ENCODE measurements at regions not wholly inside any gene's neighbourhood (a gene's known extent, or its start where the extent isn't known, plus 50 kb on each side); places are given as distances from the start of the nearest gene placed in this dataset.

- TF ChIP-seq POLR2A (IDR thresholded peaks at IDR 0.05) (no peak), CTCF (IDR thresholded peaks at IDR 0.05 in 8 of 11, conservative IDR thresholded peaks at IDR 0.05 in 3 of 11) (no peak), POLR2AphosphoS5 (IDR thresholded peaks at IDR 0.05) (no peak)
Observed at GRCh38 chr12:127830065-127830460, 436.9 kb upstream of the TMEM132C start.
